Lung (tissue), 11 donors: ENCODE measurements at regions not wholly inside any gene's neighbourhood (a gene's known extent, or its start where the extent isn't known, plus 50 kb on each side); places are given as distances from the start of the nearest gene placed in this dataset.

ENCODE experiments used
- ATAC-seq: fragments of 200-7000 bp; cut with Tn5 transposase; one replicate; pipeline ENCODE4 v1.9.1; 2020; ENCODE audit warnings: moderate number of reproducible peaks; ENCODE audit not compliant: insufficient read depth, low FRiP score
- DNase-seq, 3 donors: peaks; one replicate each; pipeline ENCODE4 v3.0.0-alpha.2; 2013 to 2017
- H3K27ac ChIP-seq, 2 donors: one replicate each; pipeline ENCODE4 v1.5.1; 2013; ENCODE audit warnings: mild to moderate bottlenecking in 2 of 2, moderate library complexity in 2 of 2, control low read depth in 1 of 2, inconsistent platforms in 1 of 2, low read depth in 1 of 2, low read length in 1 of 2
- H3K27me3 ChIP-seq, 3 donors: one replicate each; pipeline ENCODE4 v1.5.1; 2013; ENCODE audit warnings: low read length in 2 of 3; ENCODE audit not compliant: control insufficient read depth in 3 of 3, insufficient read depth in 3 of 3
- H3K36me3 ChIP-seq, 4 donors: one replicate each; pipeline ENCODE4 v1.5.1; 2013; ENCODE audit warnings: low read length in 4 of 4, mild to moderate bottlenecking in 1 of 4, moderate library complexity in 1 of 4; ENCODE audit not compliant: control insufficient read depth in 4 of 4, insufficient read depth in 4 of 4
- H3K4me1 ChIP-seq, 5 donors: one replicate each; pipeline ENCODE4 v1.5.1; 2013; ENCODE audit warnings: low read length in 5 of 5, mild to moderate bottlenecking in 2 of 5, moderate library complexity in 1 of 5; ENCODE audit not compliant: control insufficient read depth in 5 of 5, insufficient read depth in 5 of 5
- H3K4me3 ChIP-seq: one replicate; pipeline ENCODE4 v1.5.1; 2013; ENCODE audit warnings: mild to moderate bottlenecking, control low read depth, moderate library complexity
- H3K9ac ChIP-seq, 2 donors: one replicate each; pipeline ENCODE4 v1.5.1; 2013; ENCODE audit warnings: low read length in 2 of 2, control low read depth in 1 of 2; ENCODE audit not compliant: insufficient read depth in 1 of 2
- H3K9me3 ChIP-seq, 4 donors: one replicate each; pipeline ENCODE4 v1.5.1; 2013; ENCODE audit warnings: low read length in 3 of 4, mild to moderate bottlenecking in 1 of 4, moderate library complexity in 1 of 4; ENCODE audit not compliant: control insufficient read depth in 4 of 4, insufficient read depth in 3 of 4
- CTCF ChIP-seq: IDR thresholded peaks from 2 replicates; pipeline ENCODE4 v1.5.1; 2012; ENCODE audit warnings: mild to moderate bottlenecking; ENCODE audit errors: control extremely low read depth, extremely low read depth
- WGBS, 2 donors: extraction: QIAGEN DNeasy Blood & Tissue Kit; methylation state at CpG; one replicate each; pipeline ENCODE4 v1.1.7; 2013; 5-methylcytosine and 5-hydroxymethylcytosine counted together
- donor health status: control.
- donor health status: control.
- donor health status: Bipolar disorder and iron deficiency.
- donor health status: healthy.
- donor health status: DM: yes; HTN: yes; CAD: no.

GRCh38 chr5:108615216-108615615, 132.5 kb upstream of the FER start:
- Histone ChIP-seq H3K36me3 (no peaks in the 10 kb centered on the region), H3K4me1 (no peaks in the 10 kb centered on the region), H3K4me3 (no peak overlapping the region), H3K9ac (no peak overlapping the region), H3K27me3 (no peaks in the 10 kb centered on the region), H3K27ac (no peak overlapping the region), H3K9me3 (peaks cover 0 to 6% (median 0%) of the 10 kb centered on the region in 4 donors)
- no peak for ATAC-seq
- 70 to 77% methylated on average over 2 of the region's 2 CpGs for WGBS, 2 donors
- TF ChIP-seq CTCF, result no peak
- no peak for DNase-seq

DNA sequence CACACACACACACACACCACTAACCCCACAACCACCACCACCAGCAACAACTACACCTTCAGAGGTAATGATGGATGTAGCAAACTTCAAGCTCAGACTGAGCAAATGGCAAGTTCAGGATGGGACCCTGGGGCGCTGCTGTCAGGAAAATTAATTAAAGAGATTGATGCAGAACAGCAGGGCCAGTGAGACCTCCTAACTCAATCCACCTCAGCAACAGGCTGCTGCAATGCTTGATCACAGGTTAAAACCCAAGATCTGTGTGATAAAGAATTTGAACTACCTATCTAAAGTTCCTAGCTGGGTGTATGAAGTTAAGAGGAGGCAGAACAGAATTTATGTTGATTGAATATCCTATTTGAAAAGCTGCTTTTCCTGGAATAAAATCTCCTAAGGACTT, 140.3 kb upstream of the FER start:
- no peak overlapping the region for H3K4me3 ChIP-seq
- H3K9me3 ChIP-seq, result peaks cover 0 to 2% (median 0%) of the 10 kb centered on the region in 4 donors
- 83% methylated on average over 1 of the region's 1 CpG for WGBS, 2 donors
- no peaks in the 10 kb centered on the region for H3K36me3 ChIP-seq
- H3K27ac ChIP-seq, result no peak overlapping the region
- H3K4me1 ChIP-seq, result no peaks in the 10 kb centered on the region
- H3K9ac ChIP-seq, result no peak overlapping the region
- ATAC-seq (no peak), DNase-seq (no peak)
- H3K27me3 ChIP-seq, result no peaks in the 10 kb centered on the region
- no peak for TF ChIP-seq CTCF

DNA sequence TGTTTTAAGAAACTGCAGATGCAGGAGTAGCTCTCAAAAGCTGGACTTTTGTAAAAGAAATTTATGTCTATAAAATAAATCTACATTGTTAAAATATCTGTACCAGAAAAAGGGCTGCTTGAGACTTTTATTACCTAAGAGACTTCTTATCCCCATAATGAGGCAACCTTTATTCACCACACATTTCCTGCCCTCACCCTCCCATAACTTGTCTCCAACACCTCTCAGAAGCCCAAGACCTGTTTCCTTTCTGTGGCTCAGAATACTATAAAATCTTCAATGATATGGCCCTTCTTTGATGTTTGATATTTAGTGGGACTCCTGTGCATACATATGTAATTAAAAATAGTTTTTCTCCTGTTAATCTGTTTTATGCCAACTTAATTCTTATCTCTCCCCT, 141.5 kb upstream of the FER start:
- H3K4me3 ChIP-seq, result no peak overlapping the region

More for the DNA sequence above, 141.5 kb upstream of the FER start:
- no peak overlapping the region for H3K27ac ChIP-seq
- H3K36me3 ChIP-seq, result no peaks in the 10 kb centered on the region
- no peak overlapping the region for H3K9ac ChIP-seq
- H3K9me3 ChIP-seq, result peaks cover 0 to 2% (median 0%) of the 10 kb centered on the region in 4 donors
- TF ChIP-seq CTCF, result no peak
- no peaks in the 10 kb centered on the region for H3K27me3 ChIP-seq
- ATAC-seq (no peak), DNase-seq (no peak)
- H3K4me1 ChIP-seq, result no peaks in the 10 kb centered on the region
